GM23338 (cell line): ENCODE measurements at regions not wholly inside any gene's neighbourhood (a gene's known extent, or its start where the extent isn't known, plus 50 kb on each side); places are given as distances from the start of the nearest gene placed in this dataset.

Experiments used
- CREB1 ChIP-seq: fragments of 250-450 bp; sonication (Bioruptor Pico); IDR thresholded peaks from 2 replicates; pipeline ENCODE4 v1.5.0; 2020; ENCODE audit warnings: low read depth, mild to moderate bottlenecking, moderate library complexity
- EZH2 ChIP-seq: fragments of 200-600 bp; sonication (generic); IDR thresholded peaks from one replicate; pipeline ENCODE4 v1.8.0; 2017; ENCODE audit warnings: antibody characterized with exemption, mild to moderate bottlenecking, low read depth; ENCODE audit not compliant: unreplicated experiment
- EZH2phosphoT487 ChIP-seq: fragments of 200-600 bp; sonication (generic); IDR thresholded peaks from one replicate; pipeline ENCODE4 v1.8.1; 2018; ENCODE audit warnings: antibody characterized with exemption; ENCODE audit not compliant: unreplicated experiment
- JUNB ChIP-seq: IDR thresholded peaks from one replicate; pipeline ENCODE4 v1.6.1; 2016; ENCODE audit warnings: antibody characterized with exemption; ENCODE audit not compliant: unreplicated experiment
- NANOG ChIP-seq: IDR thresholded peaks from 2 replicates; pipeline ENCODE4 v1.6.1; 2016; ENCODE audit warnings: antibody characterized with exemption, borderline replicate concordance
- POLR2AphosphoS5 ChIP-seq: IDR thresholded peaks from 2 replicates; pipeline ENCODE4 v1.6.1; 2016; ENCODE audit warnings: antibody characterized with exemption, low read depth
- REST ChIP-seq: IDR thresholded peaks from one replicate; pipeline ENCODE4 v1.6.1; 2018; ENCODE audit warnings: antibody characterized with exemption; ENCODE audit not compliant: unreplicated experiment
- STAT1 ChIP-seq: IDR thresholded peaks from one replicate; pipeline ENCODE4 v1.6.1; 2016; ENCODE audit warnings: antibody characterized with exemption; ENCODE audit not compliant: unreplicated experiment
- ZNF114 ChIP-seq: fragments of 250-450 bp; sonication (Bioruptor Pico); IDR thresholded peaks from 2 replicates; pipeline ENCODE4 v1.5.0; 2020; ENCODE audit warnings: mild to moderate bottlenecking, moderate library complexity
- ZNF331 ChIP-seq: fragments of 250-450 bp; sonication (Bioruptor Pico); IDR thresholded peaks from 2 replicates; pipeline ENCODE4 v1.5.0; 2020; ENCODE audit warnings: low read depth, mild to moderate bottlenecking, moderate library complexity
- TF ChIP-seq, protein P1 (sequence below), 2 experiments: fragments of 200-600 bp in 1 of 2; sonication (generic) in 1 of 2; conservative IDR thresholded peaks; 2 replicates each; pipeline versions ENCODE4 v1.5.1 to v1.6.1; 2016 to 2017; ENCODE audit warnings: antibody characterized with exemption in 2 of 2, low read depth in 2 of 2, mild to moderate bottlenecking in 2 of 2, moderate library complexity in 1 of 2
- TF ChIP-seq, protein P2 (sequence below): IDR thresholded peaks from 2 replicates; pipeline ENCODE4 v1.6.1; 2016; ENCODE audit warnings: antibody characterized with exemption

DNA sequence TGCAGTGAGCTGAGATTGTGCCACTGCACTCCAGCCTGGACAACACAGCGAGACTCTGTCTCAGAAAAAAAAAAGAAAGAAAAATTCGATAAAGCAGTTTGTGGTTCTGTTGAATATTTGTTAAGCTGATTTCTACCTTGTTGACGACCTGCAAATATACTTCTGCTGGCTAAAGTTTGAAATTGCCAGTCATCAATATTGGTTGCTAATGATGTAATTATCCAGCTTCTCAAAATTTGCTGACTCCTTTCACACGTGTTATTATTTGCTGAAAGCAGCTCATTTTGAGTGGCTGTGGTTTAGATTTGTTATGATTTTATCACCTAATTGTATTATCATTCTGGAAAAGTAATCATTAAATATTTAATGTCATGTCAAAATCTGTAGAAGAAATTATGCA lies 774.3 kb downstream of the QKI start:
- TF ChIP-seq, protein P1, sequence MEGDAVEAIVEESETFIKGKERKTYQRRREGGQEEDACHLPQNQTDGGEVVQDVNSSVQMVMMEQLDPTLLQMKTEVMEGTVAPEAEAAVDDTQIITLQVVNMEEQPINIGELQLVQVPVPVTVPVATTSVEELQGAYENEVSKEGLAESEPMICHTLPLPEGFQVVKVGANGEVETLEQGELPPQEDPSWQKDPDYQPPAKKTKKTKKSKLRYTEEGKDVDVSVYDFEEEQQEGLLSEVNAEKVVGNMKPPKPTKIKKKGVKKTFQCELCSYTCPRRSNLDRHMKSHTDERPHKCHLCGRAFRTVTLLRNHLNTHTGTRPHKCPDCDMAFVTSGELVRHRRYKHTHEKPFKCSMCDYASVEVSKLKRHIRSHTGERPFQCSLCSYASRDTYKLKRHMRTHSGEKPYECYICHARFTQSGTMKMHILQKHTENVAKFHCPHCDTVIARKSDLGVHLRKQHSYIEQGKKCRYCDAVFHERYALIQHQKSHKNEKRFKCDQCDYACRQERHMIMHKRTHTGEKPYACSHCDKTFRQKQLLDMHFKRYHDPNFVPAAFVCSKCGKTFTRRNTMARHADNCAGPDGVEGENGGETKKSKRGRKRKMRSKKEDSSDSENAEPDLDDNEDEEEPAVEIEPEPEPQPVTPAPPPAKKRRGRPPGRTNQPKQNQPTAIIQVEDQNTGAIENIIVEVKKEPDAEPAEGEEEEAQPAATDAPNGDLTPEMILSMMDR (conservative IDR thresholded peaks at IDR 0.05; ENCODE audit: low read depth in 2 of 2): no peak
- TF ChIP-seq EZH2phosphoT487 (no peak), EZH2 (no peak), ZNF114 (no peak), POLR2AphosphoS5 (no peak), REST (no peak), NANOG (no peak), CREB1 (CRISPR knock-in tag) (no peak), JUNB (no peak), STAT1 (no peak), ZNF331 (no peak)
- TF ChIP-seq, protein P2, sequence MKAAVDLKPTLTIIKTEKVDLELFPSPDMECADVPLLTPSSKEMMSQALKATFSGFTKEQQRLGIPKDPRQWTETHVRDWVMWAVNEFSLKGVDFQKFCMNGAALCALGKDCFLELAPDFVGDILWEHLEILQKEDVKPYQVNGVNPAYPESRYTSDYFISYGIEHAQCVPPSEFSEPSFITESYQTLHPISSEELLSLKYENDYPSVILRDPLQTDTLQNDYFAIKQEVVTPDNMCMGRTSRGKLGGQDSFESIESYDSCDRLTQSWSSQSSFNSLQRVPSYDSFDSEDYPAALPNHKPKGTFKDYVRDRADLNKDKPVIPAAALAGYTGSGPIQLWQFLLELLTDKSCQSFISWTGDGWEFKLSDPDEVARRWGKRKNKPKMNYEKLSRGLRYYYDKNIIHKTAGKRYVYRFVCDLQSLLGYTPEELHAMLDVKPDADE: no peak
